ENCODE measurements at regions not wholly inside any gene's neighbourhood (a gene's known extent, or its start where the extent isn't known, plus 50 kb on each side); places are given as distances from the start of the nearest gene placed in this dataset.
"Not testable (repeated sequence)": the region's sequence is repeated elsewhere in the genome, so short reads cannot be mapped to it uniquely, and the experiment has no call there.

- 15% methylated on average over 4 of the region's 4 CpGs for WGBS (ENCODE audit: insufficient coverage, low coverage, low lambda C conversion rate, missing lambda C conversion rate)
- TF ChIP-seq POLR2A (IDR thresholded peaks at IDR 0.05) (no peak), CTCF (IDR thresholded peaks at IDR 0.05) (no peak)
- DNase-seq (peak in 1 of 3 donors; percentile 44), ATAC-seq (peak; percentile 77 to 96 (median 84))
- H3K9me3 ChIP-seq, result no peaks in the 10 kb centered on the region
- no peaks in the 10 kb centered on the region for H3K36me3 ChIP-seq
- H3K4me3 ChIP-seq, result no peak overlapping the region
- intact Hi-C loops (cut with DNase I), result no loop called here
- peaks cover 0 to 16% (median 5%) of the 10 kb centered on the region in 4 donors for H3K4me1 ChIP-seq
- no peaks in the 10 kb centered on the region for H3K27me3 ChIP-seq
- H3K27ac ChIP-seq, result peak overlapping the region in 1 of 3 donors; percentile 26
These were observed 209.7 kb upstream of the FAM47A start for GRCh38 chrX:34341814-34342213.

- TF ChIP-seq CTCF (IDR thresholded peaks at IDR 0.05), result peak in 2 of 4 donors; percentile 21 to 41
- TF ChIP-seq POLR2A (IDR thresholded peaks at IDR 0.05), result no peak
- H3K9me3 ChIP-seq, result no peaks in the 10 kb centered on the region
- peak overlapping the region in 1 of 3 donors; percentile 26 for H3K27ac ChIP-seq
- ATAC-seq (peak; percentile 53 to 78 (median 72)), DNase-seq (no peak)
- no peaks in the 10 kb centered on the region for H3K36me3 ChIP-seq
- H3K4me3 ChIP-seq, result no peak overlapping the region
- H3K27me3 ChIP-seq, result no peaks in the 10 kb centered on the region
- peaks cover 0 to 16% (median 5%) of the 10 kb centered on the region in 4 donors for H3K4me1 ChIP-seq
- intact Hi-C loops (cut with DNase I), result no loop called here
These were observed 209.1 kb upstream of the FAM47A start for GRCh38 chrX:34341258-34341657.

GRCh38 chrX:34338046-34338445 is 205.9 kb upstream of the FAM47A start:
- no peaks in the 10 kb centered on the region for H3K36me3 ChIP-seq
- no peaks in the 10 kb centered on the region for H3K9me3 ChIP-seq
- no peaks in the 10 kb centered on the region for H3K27me3 ChIP-seq
- TF ChIP-seq CTCF (IDR thresholded peaks at IDR 0.05), result no peak
- no peak for TF ChIP-seq POLR2A (IDR thresholded peaks at IDR 0.05)
- H3K4me1 ChIP-seq, result peaks cover 0 to 16% (median 5%) of the 10 kb centered on the region in 4 donors
- DNase-seq (no peak), ATAC-seq (no peak)
- H3K27ac ChIP-seq, result no peak overlapping the region
- intact Hi-C loops (cut with DNase I), result no loop called here
- H3K4me3 ChIP-seq, result no peak overlapping the region

GRCh38 chrX:34335376-34335775 is 203.3 kb upstream of the FAM47A start:
- peak; percentile 54 to 76 (median 64) for ATAC-seq

GRCh38 chrX:34332334-34332733 is 200.2 kb upstream of the FAM47A start:
- no peaks in the 10 kb centered on the region for H3K4me1 ChIP-seq
- intact Hi-C loops (cut with DNase I), result no loop called here
- no peaks in the 10 kb centered on the region for H3K9me3 ChIP-seq
- peak; percentile 56 to 70 (median 64) for ATAC-seq
- no peak overlapping the region for H3K4me3 ChIP-seq
- no peak for TF ChIP-seq POLR2A (IDR thresholded peaks at IDR 0.05)
- TF ChIP-seq CTCF (IDR thresholded peaks at IDR 0.05), result peak; percentile 10 to 47 (median 36)
- no peaks in the 10 kb centered on the region for H3K27me3 ChIP-seq
- no peaks in the 10 kb centered on the region for H3K36me3 ChIP-seq
- WGBS (ENCODE audit: insufficient coverage, low coverage, low lambda C conversion rate, missing lambda C conversion rate), result 18% methylated on average over 2 of the region's 2 CpGs
- no peak for DNase-seq
- H3K27ac ChIP-seq, result no peak overlapping the region

More at GRCh38 chrX:34335376-34335775, 203.3 kb upstream of the FAM47A start:
- intact Hi-C loops (cut with DNase I); H3K36me3 ChIP-seq; H3K4me3 ChIP-seq; H3K9me3 ChIP-seq; H3K27me3 ChIP-seq; H3K27ac ChIP-seq; DNase-seq; H3K4me1 ChIP-seq: not testable (repeated sequence)
- 9% methylated on average over 2 of the region's 2 CpGs for WGBS (ENCODE audit: insufficient coverage, low coverage, low lambda C conversion rate, missing lambda C conversion rate)

Measured in right lobe of liver (tissue), 6 donors.